ENCODE measurements at regions not wholly inside any gene's neighbourhood (a gene's known extent, or its start where the extent isn't known, plus 50 kb on each side); places are given as distances from the start of the nearest gene placed in this dataset.

DNA sequence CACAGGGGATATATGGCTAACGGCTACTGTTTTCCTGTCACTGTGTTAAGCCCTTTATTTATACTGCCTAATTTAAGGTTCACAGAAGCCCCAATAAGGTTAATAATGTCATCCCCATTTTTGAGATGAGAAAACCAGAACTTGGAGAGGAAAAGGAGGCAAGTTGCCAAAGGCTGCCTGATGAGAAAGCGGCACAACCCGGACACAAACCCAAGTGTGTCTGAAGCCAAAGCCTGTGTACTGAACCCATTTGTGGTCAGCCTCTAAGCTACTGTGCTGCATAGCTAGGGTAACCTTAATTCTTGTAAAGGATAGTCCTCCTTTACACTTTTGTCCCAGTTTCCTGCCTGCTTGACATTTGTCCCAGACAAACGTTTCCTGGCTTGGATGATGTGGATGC is 954.7 kb upstream of the FANCL start:
- H3K18ac ChIP-seq (ENCODE audit: low read length) = no peak overlapping the region
- no peak overlapping the region for H3K56ac ChIP-seq (ENCODE audit: low read length)
- H3K27me3 ChIP-seq (ENCODE audit: insufficient read depth, low read length, poor library complexity) = no peaks in the 10 kb centered on the region
- WGBS (ENCODE audit: extremely low coverage, insufficient coverage, low lambda C conversion rate) = no CpG with 5 or more reads among the region's 4 CpGs
- H2BK5ac ChIP-seq (ENCODE audit: low read length) = no peak overlapping the region
- H3K9ac ChIP-seq (ENCODE audit: low read length) = no peak overlapping the region
- no peaks in the 10 kb centered on the region for H3K79me1 ChIP-seq (ENCODE audit: low read length)
- no peak overlapping the region for H4K8ac ChIP-seq (ENCODE audit: low read depth, low read length)
- no peak overlapping the region for H3K4me2 ChIP-seq (ENCODE audit: low read length)
- no peaks in the 10 kb centered on the region for H3K4me1 ChIP-seq (ENCODE audit: control insufficient read depth, low read depth, low read length)
- H2BK15ac ChIP-seq (replicated peaks; ENCODE audit: low read depth) = no peak overlapping the region
- H4K5ac ChIP-seq (ENCODE audit: low read length) = no peak overlapping the region
- no peaks in the 10 kb centered on the region for H3K79me2 ChIP-seq (ENCODE audit: control insufficient read depth, insufficient read depth, low read length)
- H3K4me3 ChIP-seq (ENCODE audit: low read length) = no peak overlapping the region
- no peak for DNase-seq
- H3K4ac ChIP-seq (ENCODE audit: low read depth, low read length) = no peak overlapping the region
- no peaks in the 10 kb centered on the region for H3K36me3 ChIP-seq (ENCODE audit: control insufficient read depth, insufficient read depth, low read length)
- no peak overlapping the region for H2AK5ac ChIP-seq (ENCODE audit: low read length)
- H2BK120ac ChIP-seq (ENCODE audit: low read depth, low read length) = no peak overlapping the region
- H3K27ac ChIP-seq (ENCODE audit: low read depth, low read length) = no peak overlapping the region
- no peak overlapping the region for H3K23ac ChIP-seq (ENCODE audit: low read length)

DNA sequence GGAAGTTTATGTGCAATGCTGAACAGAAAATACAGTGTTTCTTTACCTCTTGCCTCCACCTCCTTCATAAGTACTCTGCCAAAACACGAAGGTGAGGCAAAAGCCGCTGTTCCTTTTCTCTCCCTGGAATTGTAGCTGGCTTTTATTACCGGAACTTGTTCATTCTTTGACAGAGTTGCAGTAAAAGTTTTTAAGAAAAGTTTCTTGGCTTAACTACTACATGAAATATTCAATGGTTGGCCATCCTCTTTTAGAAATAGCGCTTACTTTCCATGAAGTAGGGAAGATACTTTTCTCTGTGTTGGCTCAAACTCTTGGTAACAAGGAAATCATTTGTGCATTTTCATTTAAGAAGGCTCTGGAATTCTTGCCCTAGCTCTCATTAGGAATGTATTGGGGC is 950.7 kb upstream of the FANCL start:
- H2BK120ac ChIP-seq (ENCODE audit: low read depth, low read length) = no peak overlapping the region
- no peaks in the 10 kb centered on the region for H3K79me2 ChIP-seq (ENCODE audit: control insufficient read depth, insufficient read depth, low read length)
- H3K79me1 ChIP-seq (ENCODE audit: low read length) = no peaks in the 10 kb centered on the region
- no peak overlapping the region for H4K8ac ChIP-seq (ENCODE audit: low read depth, low read length)
- no CpG with 5 or more reads among the region's 4 CpGs for WGBS (ENCODE audit: extremely low coverage, insufficient coverage, low lambda C conversion rate)
- H3K4ac ChIP-seq (ENCODE audit: low read depth, low read length) = no peak overlapping the region
- no peak overlapping the region for H3K56ac ChIP-seq (ENCODE audit: low read length)
- H3K36me3 ChIP-seq (ENCODE audit: control insufficient read depth, insufficient read depth, low read length) = no peaks in the 10 kb centered on the region
- H4K5ac ChIP-seq (ENCODE audit: low read length) = no peak overlapping the region
- no peak overlapping the region for H3K18ac ChIP-seq (ENCODE audit: low read length)
- H2BK15ac ChIP-seq (replicated peaks; ENCODE audit: low read depth) = no peak overlapping the region
- H3K4me2 ChIP-seq (ENCODE audit: low read length) = no peak overlapping the region
- H3K23ac ChIP-seq (ENCODE audit: low read length) = no peak overlapping the region
- H3K9ac ChIP-seq (ENCODE audit: low read length) = no peak overlapping the region
- no peak overlapping the region for H3K27ac ChIP-seq (ENCODE audit: low read depth, low read length)
- no peak for DNase-seq
- H2BK5ac ChIP-seq (ENCODE audit: low read length) = no peak overlapping the region
- no peaks in the 10 kb centered on the region for H3K27me3 ChIP-seq (ENCODE audit: insufficient read depth, low read length, poor library complexity)
- H3K4me1 ChIP-seq (ENCODE audit: control insufficient read depth, low read depth, low read length) = no peaks in the 10 kb centered on the region
- no peak overlapping the region for H3K4me3 ChIP-seq (ENCODE audit: low read length)
- no peak overlapping the region for H2AK5ac ChIP-seq (ENCODE audit: low read length)

DNA sequence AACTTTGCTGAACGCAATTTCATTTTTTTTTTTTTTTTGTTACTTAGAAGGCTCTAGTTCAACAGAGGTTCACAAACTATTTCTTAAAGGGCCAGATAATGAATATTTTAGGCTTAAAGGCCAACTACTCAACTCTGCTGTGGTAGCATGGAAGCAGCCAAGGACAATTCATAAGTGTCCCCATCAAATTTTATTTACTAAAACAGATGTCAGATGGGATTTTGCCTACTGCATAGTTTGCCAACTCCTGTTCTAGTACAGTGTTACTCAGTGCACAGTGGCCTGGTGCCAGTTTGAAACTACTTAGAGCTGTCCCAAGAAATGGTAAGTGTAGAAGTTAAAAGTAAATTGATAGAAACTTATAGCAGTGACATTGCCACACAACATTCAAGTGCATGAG is 949.4 kb upstream of the FANCL start:
- Histone ChIP-seq H3K4me1 (ENCODE audit: control insufficient read depth, low read depth, low read length) (no peaks in the 10 kb centered on the region), H3K23ac (ENCODE audit: low read length) (no peak overlapping the region), H3K4ac (ENCODE audit: low read depth, low read length) (no peak overlapping the region), H3K36me3 (ENCODE audit: control insufficient read depth, insufficient read depth, low read length) (no peaks in the 10 kb centered on the region), H3K4me2 (ENCODE audit: low read length) (no peak overlapping the region), H4K8ac (ENCODE audit: low read depth, low read length) (no peak overlapping the region), H3K56ac (ENCODE audit: low read length) (no peak overlapping the region), H2AK5ac (ENCODE audit: low read length) (no peak overlapping the region), H3K79me1 (ENCODE audit: low read length) (no peaks in the 10 kb centered on the region), H3K4me3 (ENCODE audit: low read length) (no peak overlapping the region), H3K79me2 (ENCODE audit: control insufficient read depth, insufficient read depth, low read length) (no peaks in the 10 kb centered on the region), H2BK15ac (replicated peaks; ENCODE audit: low read depth) (no peak overlapping the region), H3K27ac (ENCODE audit: low read depth, low read length) (no peak overlapping the region), H3K27me3 (ENCODE audit: insufficient read depth, low read length, poor library complexity) (no peaks in the 10 kb centered on the region), H2BK5ac (ENCODE audit: low read length) (no peak overlapping the region), H3K9ac (ENCODE audit: low read length) (no peak overlapping the region), H4K5ac (ENCODE audit: low read length) (no peak overlapping the region), H2BK120ac (ENCODE audit: low read depth, low read length) (no peak overlapping the region), H3K18ac (ENCODE audit: low read length) (no peak overlapping the region)
- no peak for DNase-seq
- WGBS (ENCODE audit: extremely low coverage, insufficient coverage, low lambda C conversion rate) = no CpG with 5 or more reads among the region's 1 CpG

GRCh38 chr2:59184276-59185020 is 943.3 kb upstream of the FANCL start:
- no peak for DNase-seq
- Histone ChIP-seq H2BK15ac (replicated peaks; ENCODE audit: low read depth) (no peak overlapping the region), H3K9ac (ENCODE audit: low read length) (no peak overlapping the region), H3K79me2 (ENCODE audit: control insufficient read depth, insufficient read depth, low read length) (no peaks in the 10 kb centered on the region), H3K79me1 (ENCODE audit: low read length) (no peaks in the 10 kb centered on the region), H3K27me3 (ENCODE audit: insufficient read depth, low read length, poor library complexity) (no peaks in the 10 kb centered on the region), H3K23ac (ENCODE audit: low read length) (no peak overlapping the region), H2BK120ac (ENCODE audit: low read depth, low read length) (no peak overlapping the region), H3K27ac (ENCODE audit: low read depth, low read length) (no peak overlapping the region), H2BK5ac (ENCODE audit: low read length) (no peak overlapping the region), H3K4ac (ENCODE audit: low read depth, low read length) (no peak overlapping the region), H3K18ac (ENCODE audit: low read length) (peak overlapping the region; percentile 68), H3K56ac (ENCODE audit: low read length) (no peak overlapping the region), H3K36me3 (ENCODE audit: control insufficient read depth, insufficient read depth, low read length) (no peaks in the 10 kb centered on the region), H3K4me1 (ENCODE audit: control insufficient read depth, low read depth, low read length) (peaks cover 2% of the 10 kb centered on the region), H4K8ac (ENCODE audit: low read depth, low read length) (no peak overlapping the region), H2AK5ac (ENCODE audit: low read length) (no peak overlapping the region), H4K5ac (ENCODE audit: low read length) (no peak overlapping the region), H3K4me3 (ENCODE audit: low read length) (no peak overlapping the region), H3K4me2 (ENCODE audit: low read length) (no peak overlapping the region)
- 100% methylated on average over 1 of the region's 6 CpGs for WGBS (ENCODE audit: extremely low coverage, insufficient coverage, low lambda C conversion rate)

- Histone ChIP-seq H3K18ac (ENCODE audit: low read length) (no peak overlapping the region), H2BK15ac (replicated peaks; ENCODE audit: low read depth) (no peak overlapping the region), H3K27me3 (ENCODE audit: insufficient read depth, low read length, poor library complexity) (no peaks in the 10 kb centered on the region), H3K56ac (ENCODE audit: low read length) (no peak overlapping the region), H3K23ac (ENCODE audit: low read length) (no peak overlapping the region), H3K4me2 (ENCODE audit: low read length) (no peak overlapping the region), H4K5ac (ENCODE audit: low read length) (no peak overlapping the region), H2AK5ac (ENCODE audit: low read length) (no peak overlapping the region), H3K79me2 (ENCODE audit: control insufficient read depth, insufficient read depth, low read length) (no peaks in the 10 kb centered on the region), H3K36me3 (ENCODE audit: control insufficient read depth, insufficient read depth, low read length) (no peaks in the 10 kb centered on the region), H3K4ac (ENCODE audit: low read depth, low read length) (no peak overlapping the region), H2BK120ac (ENCODE audit: low read depth, low read length) (no peak overlapping the region), H3K4me1 (ENCODE audit: control insufficient read depth, low read depth, low read length) (peaks cover 2% of the 10 kb centered on the region), H4K8ac (ENCODE audit: low read depth, low read length) (no peak overlapping the region), H3K79me1 (ENCODE audit: low read length) (no peaks in the 10 kb centered on the region), H3K9ac (ENCODE audit: low read length) (no peak overlapping the region), H3K27ac (ENCODE audit: low read depth, low read length) (no peak overlapping the region), H3K4me3 (ENCODE audit: low read length) (no peak overlapping the region), H2BK5ac (ENCODE audit: low read length) (no peak overlapping the region)
- no CpG with 5 or more reads among the region's 1 CpG for WGBS (ENCODE audit: extremely low coverage, insufficient coverage, low lambda C conversion rate)
- no peak for DNase-seq
Measured at GRCh38 chr2:59183070-59183469, 941.9 kb upstream of the FANCL start.

- WGBS (ENCODE audit: extremely low coverage, insufficient coverage, low lambda C conversion rate) = no CpG with 5 or more reads among the region's 3 CpGs
- H3K4me1 ChIP-seq (ENCODE audit: control insufficient read depth, low read depth, low read length) = peaks cover 2% of the 10 kb centered on the region
- no peak overlapping the region for H2BK120ac ChIP-seq (ENCODE audit: low read depth, low read length)
- no peak overlapping the region for H3K4me3 ChIP-seq (ENCODE audit: low read length)
- no peak overlapping the region for H3K23ac ChIP-seq (ENCODE audit: low read length)
- no peaks in the 10 kb centered on the region for H3K79me1 ChIP-seq (ENCODE audit: low read length)
- H3K4ac ChIP-seq (ENCODE audit: low read depth, low read length) = no peak overlapping the region
- no peaks in the 10 kb centered on the region for H3K27me3 ChIP-seq (ENCODE audit: insufficient read depth, low read length, poor library complexity)
- H3K9ac ChIP-seq (ENCODE audit: low read length) = no peak overlapping the region
- H3K56ac ChIP-seq (ENCODE audit: low read length) = no peak overlapping the region
- H3K27ac ChIP-seq (ENCODE audit: low read depth, low read length) = no peak overlapping the region
- no peak overlapping the region for H3K18ac ChIP-seq (ENCODE audit: low read length)
- peak; percentile 72 for DNase-seq
- H2BK15ac ChIP-seq (replicated peaks; ENCODE audit: low read depth) = no peak overlapping the region
- no peak overlapping the region for H4K8ac ChIP-seq (ENCODE audit: low read depth, low read length)
- H2AK5ac ChIP-seq (ENCODE audit: low read length) = no peak overlapping the region
- H3K79me2 ChIP-seq (ENCODE audit: control insufficient read depth, insufficient read depth, low read length) = no peaks in the 10 kb centered on the region
- no peak overlapping the region for H3K4me2 ChIP-seq (ENCODE audit: low read length)
- H4K5ac ChIP-seq (ENCODE audit: low read length) = no peak overlapping the region
- H2BK5ac ChIP-seq (ENCODE audit: low read length) = no peak overlapping the region
- H3K36me3 ChIP-seq (ENCODE audit: control insufficient read depth, insufficient read depth, low read length) = no peaks in the 10 kb centered on the region
Measured at GRCh38 chr2:59182249-59182648, 941.1 kb upstream of the FANCL start.

Data from mesendoderm (in vitro differentiated cells).